Thyroid gland (tissue), 4 donors: ENCODE measurements at regions not wholly inside any gene's neighbourhood (a gene's known extent, or its start where the extent isn't known, plus 50 kb on each side); places are given as distances from the start of the nearest gene placed in this dataset.

Experiments used
- DNase-seq, 2 donors: peaks; one replicate each; pipeline ENCODE4 v3.0.0-alpha.2; 2019
- H3K27ac ChIP-seq, 3 donors: fragments of 200-600 bp; sonication (generic); 1 replicate in 2 of 3; 2 replicates in 1 of 3; pipeline ENCODE4 v1.5.1; 2016 to 2019; ENCODE audit warnings: mild to moderate bottlenecking in 1 of 3, moderate library complexity in 1 of 3
- H3K27me3 ChIP-seq: fragments of 200-600 bp; sonication (generic); one replicate; pipeline ENCODE4 v1.5.1; 2019
- H3K36me3 ChIP-seq, 2 donors: fragments of 200-600 bp; sonication (generic); one replicate each; pipeline ENCODE4 v1.5.1; 2016 to 2019
- H3K4me1 ChIP-seq, 2 donors: fragments of 200-600 bp; sonication (generic); one replicate each; pipeline ENCODE4 v1.5.1; 2017 to 2019
- H3K4me3 ChIP-seq, 3 donors: fragments of 200-600 bp; sonication (generic); replicated peaks in 1 of 3; 1 replicate in 2 of 3; 2 replicates in 1 of 3; pipeline ENCODE4 v1.5.1; 2016; ENCODE audit warnings: mild to moderate bottlenecking in 1 of 3
- H3K9me3 ChIP-seq: fragments of 200-600 bp; sonication (generic); one replicate; pipeline ENCODE4 v1.5.1; 2017
- POLR2A ChIP-seq, 2 donors: fragments of 450-650 bp; IDR thresholded peaks; one replicate each; pipeline ENCODE4 v1.6.1; 2017; ENCODE audit warnings: antibody characterized with exemption in 2 of 2, mild to moderate bottlenecking in 2 of 2, moderate library complexity in 1 of 2
- WGBS, 2 donors: methylation state at CpG; one replicate each; pipeline ENCODE4 v1.1.5; 2017; 5-methylcytosine and 5-hydroxymethylcytosine counted together
- intact Hi-C: fragments of 100-400 bp; cut with DNase I; formaldehyde crosslinking; loops from one replicate; pipeline ENCODE4 v1.15.1; 2023
- TF ChIP-seq, protein P1 (sequence below), 6 experiments: fragments of 200-600 bp in 3 of 6; fragments of 450-650 bp in 3 of 6; sonication (generic) in 3 of 6; IDR thresholded peaks; one replicate each; pipeline ENCODE4 v1.5.1; 2016 to 2019; ENCODE audit warnings: antibody characterized with exemption in 6 of 6, mild to moderate bottlenecking in 2 of 6, inconsistent platforms in 1 of 6, moderate library complexity in 1 of 6

GRCh38 chr3:72369681-72370080 lies 478.6 kb downstream of the SHQ1 start:
- no peak overlapping the region for H3K27ac ChIP-seq
- no peaks in the 10 kb centered on the region for H3K9me3 ChIP-seq
- no peaks in the 10 kb centered on the region for H3K27me3 ChIP-seq
- TF ChIP-seq POLR2A (IDR thresholded peaks at IDR 0.05): no peak
- TF ChIP-seq, protein P1, sequence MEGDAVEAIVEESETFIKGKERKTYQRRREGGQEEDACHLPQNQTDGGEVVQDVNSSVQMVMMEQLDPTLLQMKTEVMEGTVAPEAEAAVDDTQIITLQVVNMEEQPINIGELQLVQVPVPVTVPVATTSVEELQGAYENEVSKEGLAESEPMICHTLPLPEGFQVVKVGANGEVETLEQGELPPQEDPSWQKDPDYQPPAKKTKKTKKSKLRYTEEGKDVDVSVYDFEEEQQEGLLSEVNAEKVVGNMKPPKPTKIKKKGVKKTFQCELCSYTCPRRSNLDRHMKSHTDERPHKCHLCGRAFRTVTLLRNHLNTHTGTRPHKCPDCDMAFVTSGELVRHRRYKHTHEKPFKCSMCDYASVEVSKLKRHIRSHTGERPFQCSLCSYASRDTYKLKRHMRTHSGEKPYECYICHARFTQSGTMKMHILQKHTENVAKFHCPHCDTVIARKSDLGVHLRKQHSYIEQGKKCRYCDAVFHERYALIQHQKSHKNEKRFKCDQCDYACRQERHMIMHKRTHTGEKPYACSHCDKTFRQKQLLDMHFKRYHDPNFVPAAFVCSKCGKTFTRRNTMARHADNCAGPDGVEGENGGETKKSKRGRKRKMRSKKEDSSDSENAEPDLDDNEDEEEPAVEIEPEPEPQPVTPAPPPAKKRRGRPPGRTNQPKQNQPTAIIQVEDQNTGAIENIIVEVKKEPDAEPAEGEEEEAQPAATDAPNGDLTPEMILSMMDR (IDR thresholded peaks at IDR 0.05): no peak
- no peaks in the 10 kb centered on the region for H3K36me3 ChIP-seq
- H3K4me3 ChIP-seq: no peak overlapping the region
- WGBS, 2 donors: 89 to 95% methylated on average over 6 of the region's 6 CpGs
- intact Hi-C loops: no loop called here
- no peaks in the 10 kb centered on the region for H3K4me1 ChIP-seq
- DNase-seq: no peak

DNA sequence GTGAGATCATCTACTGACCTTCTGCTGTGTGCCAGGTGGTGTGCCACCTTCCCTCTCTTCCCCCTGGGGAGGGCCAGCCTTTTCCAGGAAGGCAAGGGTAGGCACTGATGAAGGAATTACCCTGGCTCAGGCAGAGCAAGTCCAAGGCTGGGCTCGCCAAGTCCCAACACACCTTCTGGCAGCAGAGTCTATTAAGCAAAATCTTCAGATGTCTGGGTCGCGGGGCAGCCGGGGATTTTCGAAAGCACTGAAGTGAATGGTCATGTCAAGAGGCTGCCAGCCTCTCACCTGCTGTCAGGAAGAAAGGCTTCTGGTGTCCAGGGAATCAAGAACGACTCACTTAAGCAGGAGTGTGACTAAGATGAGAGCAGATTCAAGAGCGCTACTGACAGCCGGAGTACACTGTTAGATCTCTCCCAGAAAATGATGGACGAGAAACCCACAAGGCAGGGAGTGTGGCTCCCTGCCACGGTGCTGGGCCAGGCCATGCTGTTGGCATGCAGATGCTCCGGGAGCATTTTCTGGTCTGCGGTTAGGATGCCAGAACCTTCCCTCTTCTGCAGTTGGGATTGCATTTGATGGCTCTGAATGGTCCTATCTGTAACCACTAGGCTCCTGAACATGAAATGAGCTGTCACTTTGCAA lies 479.8 kb downstream of the SHQ1 start:
- WGBS, 2 donors: 37 to 63% methylated on average over 11 to 12 of the region's 12 CpGs
- H3K4me1 ChIP-seq: no peaks in the 10 kb centered on the region
- no peak overlapping the region for H3K27ac ChIP-seq
- peak; percentile 35 to 45 for DNase-seq
- TF ChIP-seq POLR2A (IDR thresholded peaks at IDR 0.05): no peak
- TF ChIP-seq, protein P1 (IDR thresholded peaks at IDR 0.05): no peak
- no peaks in the 10 kb centered on the region for H3K27me3 ChIP-seq
- intact Hi-C loops: no loop called here
- no peak overlapping the region for H3K4me3 ChIP-seq
- no peaks in the 10 kb centered on the region for H3K36me3 ChIP-seq
- no peaks in the 10 kb centered on the region for H3K9me3 ChIP-seq

DNA sequence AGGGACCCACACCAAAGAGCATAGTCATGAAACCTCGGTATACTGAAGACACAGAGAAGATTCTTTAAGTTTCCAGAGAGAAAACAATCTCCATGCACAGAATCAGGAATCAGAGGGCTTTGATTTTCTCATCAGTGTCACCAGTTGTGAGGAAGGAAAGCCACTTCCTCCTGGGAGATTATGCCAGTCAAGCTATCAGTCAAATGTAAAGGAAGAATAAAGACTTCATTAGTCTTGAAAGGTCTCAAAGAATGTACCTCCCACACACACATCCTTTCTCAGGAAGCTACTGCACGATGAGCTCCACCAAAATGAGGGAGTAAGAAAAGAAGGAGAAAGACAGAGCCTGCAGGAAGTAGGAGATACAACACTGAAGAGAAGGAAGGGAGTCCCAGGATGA lies 486.3 kb downstream of the SHQ1 start:
- no peak overlapping the region for H3K27ac ChIP-seq
- WGBS, 2 donors: 79 to 88% methylated on average over 2 of the region's 2 CpGs
- DNase-seq: no peak
- H3K9me3 ChIP-seq: no peaks in the 10 kb centered on the region
- no peaks in the 10 kb centered on the region for H3K36me3 ChIP-seq
- intact Hi-C loops: no loop called here
- H3K4me3 ChIP-seq: no peak overlapping the region
- H3K4me1 ChIP-seq: no peaks in the 10 kb centered on the region
- TF ChIP-seq, protein P1 (IDR thresholded peaks at IDR 0.05): no peak
- TF ChIP-seq POLR2A (IDR thresholded peaks at IDR 0.05): no peak
- H3K27me3 ChIP-seq: no peaks in the 10 kb centered on the region

DNA sequence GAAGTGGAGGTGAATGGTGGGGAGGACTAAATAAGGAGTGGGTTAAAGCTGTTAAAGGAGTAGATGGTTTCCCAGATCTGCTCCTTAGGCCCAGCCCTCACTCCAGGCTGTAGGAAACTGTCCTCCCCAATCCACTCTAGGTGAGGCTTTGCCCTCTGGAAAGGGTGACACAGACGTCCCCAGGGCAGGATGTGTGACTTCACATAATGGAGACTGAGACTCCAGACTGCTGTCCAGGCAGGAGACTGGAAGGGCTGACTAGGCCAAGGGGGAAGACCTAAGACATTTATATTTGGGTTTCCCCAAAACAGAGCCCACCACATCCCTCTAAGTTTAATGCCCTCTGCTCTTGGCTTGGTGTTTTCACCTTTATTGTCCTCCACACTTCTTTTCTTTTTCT lies 488.5 kb downstream of the SHQ1 start:
- no peak for DNase-seq
- Histone ChIP-seq H3K36me3 (no peaks in the 10 kb centered on the region), H3K4me3 (no peak overlapping the region), H3K27me3 (no peaks in the 10 kb centered on the region), H3K4me1 (no peaks in the 10 kb centered on the region), H3K9me3 (no peaks in the 10 kb centered on the region), H3K27ac (no peak overlapping the region)
- intact Hi-C loops: no loop called here
- WGBS, 2 donors: 55 to 81% methylated on average over 1 of the region's 1 CpG
- TF ChIP-seq, protein P1 (IDR thresholded peaks at IDR 0.05): no peak
- no peak for TF ChIP-seq POLR2A (IDR thresholded peaks at IDR 0.05)

- H3K36me3 ChIP-seq: no peaks in the 10 kb centered on the region
- H3K27me3 ChIP-seq: no peaks in the 10 kb centered on the region
- H3K4me1 ChIP-seq: no peaks in the 10 kb centered on the region
- no peak for DNase-seq
- no peak overlapping the region for H3K27ac ChIP-seq
- no peaks in the 10 kb centered on the region for H3K9me3 ChIP-seq
- TF ChIP-seq, protein P1 (IDR thresholded peaks at IDR 0.05): no peak
- no peak for TF ChIP-seq POLR2A (IDR thresholded peaks at IDR 0.05)
- intact Hi-C loops: no loop called here
- no peak overlapping the region for H3K4me3 ChIP-seq
Measured at GRCh38 chr3:72355168-72355567, 493.1 kb downstream of the SHQ1 start.
